GM10266 (cell line): ENCODE measurements at regions not wholly inside any gene's neighbourhood (a gene's known extent, or its start where the extent isn't known, plus 50 kb on each side); places are given as distances from the start of the nearest gene placed in this dataset.

Experiments
- DNase-seq: peaks from one replicate; pipeline ENCODE4 v3.0.0; 2012; ENCODE audit errors: extremely low spot score
- CTCF ChIP-seq: IDR thresholded peaks from 2 replicates; pipeline ENCODE4 v1.5.1; 2012; ENCODE audit warnings: mild to moderate bottlenecking, low read depth; ENCODE audit not compliant: control insufficient read depth, insufficient read depth; ENCODE audit errors: missing control alignments

- DNase-seq = no peak
- TF ChIP-seq CTCF = no peak
These were observed 947.8 kb downstream of the C4orf33 start for GRCh38 chr4:130043732-130044160.

- DNase-seq = no peak
- TF ChIP-seq CTCF = no peak
These were observed 949.0 kb downstream of the C4orf33 start for GRCh38 chr4:130044788-130045531.

- no peak for DNase-seq
- no peak for TF ChIP-seq CTCF
These were observed 957.8 kb downstream of the C4orf33 start for GRCh38 chr4:130053723-130054122.

- DNase-seq = no peak
- TF ChIP-seq CTCF = no peak
These were observed 959.0 kb downstream of the C4orf33 start for GRCh38 chr4:130054908-130055307.

GRCh38 chr4:130056286-130056685 is 960.3 kb downstream of the C4orf33 start:
- no peak for TF ChIP-seq CTCF
- no peak for DNase-seq

- no peak for TF ChIP-seq CTCF
- DNase-seq = no peak
These were observed 968.5 kb downstream of the C4orf33 start for GRCh38 chr4:130064471-130064870.

- TF ChIP-seq CTCF = no peak
These were observed 971.5 kb downstream of the C4orf33 start for GRCh38 chr4:130067419-130067818.

More at GRCh38 chr4:130067419-130067818, 971.5 kb downstream of the C4orf33 start:
- DNase-seq = no peak
